CD4-positive, alpha-beta T cell treated with Interleukin-6 at 100 ng/mL for 8 hours (primary cell): ENCODE measurements at regions not wholly inside any gene's neighbourhood (a gene's known extent, or its start where the extent isn't known, plus 50 kb on each side); places are given as distances from the start of the nearest gene placed in this dataset.

Experiments used
- DNase-seq: peaks from one replicate; pipeline ENCODE4 v3.0.0-alpha.2; 2020; ENCODE audit warnings: mixed read lengths, low spot score

- no peak for DNase-seq
Observed at GRCh38 chr11:134762248-134763029, 350.4 kb upstream of the B3GAT1 start.

GRCh38 chr11:134761926-134762247 is 349.8 kb upstream of the B3GAT1 start:
- DNase-seq: no peak

- no peak for DNase-seq
Observed at GRCh38 chr11:134761386-134761785, 349.3 kb upstream of the B3GAT1 start.

- no peak for DNase-seq
Observed at GRCh38 chr11:134760957-134761356, 348.9 kb upstream of the B3GAT1 start.

GRCh38 chr11:134760299-134760698 is 348.3 kb upstream of the B3GAT1 start:
- no peak for DNase-seq

GRCh38 chr11:134759855-134760254 is 347.8 kb upstream of the B3GAT1 start:
- no peak for DNase-seq

GRCh38 chr11:134759274-134759673 is 347.2 kb upstream of the B3GAT1 start:
- no peak for DNase-seq

GRCh38 chr11:134758342-134758931 is 346.4 kb upstream of the B3GAT1 start:
- DNase-seq: no peak

GRCh38 chr11:134757633-134758032 is 345.6 kb upstream of the B3GAT1 start:
- DNase-seq: no peak

GRCh38 chr11:134756811-134757540 is 344.9 kb upstream of the B3GAT1 start:
- no peak for DNase-seq

- DNase-seq: no peak
Observed at GRCh38 chr11:134755535-134755934, 343.5 kb upstream of the B3GAT1 start.

- no peak for DNase-seq
Observed at GRCh38 chr11:134754521-134755198, 342.6 kb upstream of the B3GAT1 start.

- no peak for DNase-seq
Observed at GRCh38 chr11:134753771-134754520, 341.9 kb upstream of the B3GAT1 start.

GRCh38 chr11:134752964-134753770 is 341.1 kb upstream of the B3GAT1 start:
- DNase-seq: no peak

GRCh38 chr11:134752526-134752925 is 340.5 kb upstream of the B3GAT1 start:
- no peak for DNase-seq

GRCh38 chr11:134751766-134752165 is 339.7 kb upstream of the B3GAT1 start:
- no peak for DNase-seq

- DNase-seq: no peak
Observed at GRCh38 chr11:134751031-134751585, 339.1 kb upstream of the B3GAT1 start.

GRCh38 chr11:134750619-134751018 is 338.6 kb upstream of the B3GAT1 start:
- DNase-seq: no peak

- DNase-seq: no peak
Observed at GRCh38 chr11:134749040-134749839, 337.2 kb upstream of the B3GAT1 start.

- no peak for DNase-seq
Observed at GRCh38 chr11:134746609-134747008, 334.6 kb upstream of the B3GAT1 start.
